GM23338 (cell line): ENCODE measurements at regions not wholly inside any gene's neighbourhood (a gene's known extent, or its start where the extent isn't known, plus 50 kb on each side); places are given as distances from the start of the nearest gene placed in this dataset.

Experiments
- ATAC-seq: fragments of 200-7000 bp; cut with Tn5 transposase; 3 replicates; pipeline ENCODE4 v1.9.1; 2020
- DNase-seq: peaks from one replicate; pipeline ENCODE4 v3.0.0-alpha.2; 2015; ENCODE audit warnings: low spot score
- H2AFZ ChIP-seq: fragments of 200-600 bp; sonication (generic); 2 replicates; pipeline ENCODE4 v1.8.0; 2016; ENCODE audit warnings: antibody characterized with exemption, mild to moderate bottlenecking, moderate library complexity
- H3F3A ChIP-seq: fragments of 200-600 bp; sonication (generic); replicated peaks from 2 replicates; pipeline ENCODE4 v1.8.0; 2017; ENCODE audit warnings: antibody characterized with exemption, mixed run types, low read depth
- H3K27ac ChIP-seq: fragments of 200-600 bp; sonication (generic); 2 replicates; pipeline ENCODE4 v1.6.1; 2016; ENCODE audit warnings: low read depth
- H3K27me3 ChIP-seq: fragments of 200-600 bp; sonication (generic); 2 replicates; pipeline ENCODE4 v1.8.0; 2016; ENCODE audit warnings: mild to moderate bottlenecking, mixed run types, moderate library complexity; ENCODE audit not compliant: insufficient read depth
- H3K36me3 ChIP-seq: fragments of 200-600 bp; sonication (generic); 2 replicates; pipeline ENCODE4 v1.8.0; 2016; ENCODE audit warnings: mild to moderate bottlenecking; ENCODE audit not compliant: insufficient read depth
- H3K4me1 ChIP-seq: fragments of 200-600 bp; sonication (generic); 2 replicates; pipeline ENCODE4 v1.8.0; 2016; ENCODE audit warnings: mild to moderate bottlenecking, moderate library complexity; ENCODE audit not compliant: insufficient read depth
- H3K4me2 ChIP-seq: fragments of 200-600 bp; sonication (generic); 2 replicates; pipeline ENCODE4 v1.7.1; 2017; ENCODE audit warnings: mixed run types
- H3K4me3 ChIP-seq: fragments of 200-600 bp; sonication (generic); 2 replicates; pipeline ENCODE4 v1.6.1; 2016; ENCODE audit warnings: mixed run types
- H3K79me2 ChIP-seq: fragments of 200-600 bp; sonication (generic); replicated peaks from 2 replicates; pipeline ENCODE4 v1.8.0; 2017; ENCODE audit warnings: mild to moderate bottlenecking; ENCODE audit not compliant: insufficient read depth
- H3K9me2 ChIP-seq: fragments of 200-600 bp; sonication (generic); 2 replicates; pipeline ENCODE4 v1.8.0; 2017; ENCODE audit not compliant: insufficient read depth
- H4K20me1 ChIP-seq: fragments of 200-600 bp; sonication (generic); replicated peaks from 2 replicates; pipeline ENCODE4 v1.8.0; 2017; ENCODE audit warnings: mild to moderate bottlenecking; ENCODE audit not compliant: insufficient read depth
- H3K27ac Mint-ChIP-seq: 2 replicates; pipeline ENCODE4 v1.8.0; 2020; ENCODE audit warnings: inconsistent platforms, mild to moderate bottlenecking, moderate library complexity, mixed read lengths
- H3K27me3 Mint-ChIP-seq: 3 replicates; pipeline ENCODE4 v1.8.0; 2022; ENCODE audit warnings: low read depth, mild to moderate bottlenecking, moderate library complexity, mixed read lengths, inconsistent platforms; ENCODE audit not compliant: insufficient read depth, poor library complexity
- H3K36me3 Mint-ChIP-seq: 3 replicates; pipeline ENCODE4 v1.8.0; 2021; ENCODE audit warnings: low read depth, mild to moderate bottlenecking, inconsistent platforms, moderate library complexity, mixed read lengths
- H3K4me1 Mint-ChIP-seq: 3 replicates; pipeline ENCODE4 v1.8.0; 2020; ENCODE audit warnings: mild to moderate bottlenecking, inconsistent platforms, mixed read lengths
- H3K4me3 Mint-ChIP-seq: 3 replicates; pipeline ENCODE4 v1.8.0; 2021; ENCODE audit warnings: moderate library complexity, mild to moderate bottlenecking, inconsistent platforms, mixed read lengths
- H3K9me3 Mint-ChIP-seq: 3 replicates; pipeline ENCODE4 v1.8.0; 2020; ENCODE audit warnings: moderate library complexity, mild to moderate bottlenecking, inconsistent platforms, mixed read lengths
- CREB1 ChIP-seq: fragments of 250-450 bp; sonication (Bioruptor Pico); IDR thresholded peaks from 2 replicates; pipeline ENCODE4 v1.5.0; 2020; ENCODE audit warnings: low read depth, mild to moderate bottlenecking, moderate library complexity
- EZH2 ChIP-seq: fragments of 200-600 bp; sonication (generic); IDR thresholded peaks from one replicate; pipeline ENCODE4 v1.8.0; 2017; ENCODE audit warnings: antibody characterized with exemption, mild to moderate bottlenecking, low read depth; ENCODE audit not compliant: unreplicated experiment
- EZH2phosphoT487 ChIP-seq: fragments of 200-600 bp; sonication (generic); IDR thresholded peaks from one replicate; pipeline ENCODE4 v1.8.1; 2018; ENCODE audit warnings: antibody characterized with exemption; ENCODE audit not compliant: unreplicated experiment
- JUNB ChIP-seq: IDR thresholded peaks from one replicate; pipeline ENCODE4 v1.6.1; 2016; ENCODE audit warnings: antibody characterized with exemption; ENCODE audit not compliant: unreplicated experiment
- NANOG ChIP-seq: IDR thresholded peaks from 2 replicates; pipeline ENCODE4 v1.6.1; 2016; ENCODE audit warnings: antibody characterized with exemption, borderline replicate concordance
- POLR2AphosphoS5 ChIP-seq: IDR thresholded peaks from 2 replicates; pipeline ENCODE4 v1.6.1; 2016; ENCODE audit warnings: antibody characterized with exemption, low read depth
- STAT1 ChIP-seq: IDR thresholded peaks from one replicate; pipeline ENCODE4 v1.6.1; 2016; ENCODE audit warnings: antibody characterized with exemption; ENCODE audit not compliant: unreplicated experiment
- ZNF114 ChIP-seq: fragments of 250-450 bp; sonication (Bioruptor Pico); IDR thresholded peaks from 2 replicates; pipeline ENCODE4 v1.5.0; 2020; ENCODE audit warnings: mild to moderate bottlenecking, moderate library complexity
- ZNF331 ChIP-seq: fragments of 250-450 bp; sonication (Bioruptor Pico); IDR thresholded peaks from 2 replicates; pipeline ENCODE4 v1.5.0; 2020; ENCODE audit warnings: low read depth, mild to moderate bottlenecking, moderate library complexity
- TF ChIP-seq, protein P1 (sequence below): IDR thresholded peaks from one replicate; pipeline ENCODE4 v1.6.1; 2018; ENCODE audit warnings: antibody characterized with exemption; ENCODE audit not compliant: unreplicated experiment
- TF ChIP-seq, protein P2 (sequence below), 2 experiments: fragments of 200-600 bp in 1 of 2; sonication (generic) in 1 of 2; conservative IDR thresholded peaks; 2 replicates each; pipeline versions ENCODE4 v1.5.1 to v1.6.1; 2016 to 2017; ENCODE audit warnings: antibody characterized with exemption in 2 of 2, low read depth in 2 of 2, mild to moderate bottlenecking in 2 of 2, moderate library complexity in 1 of 2
- TF ChIP-seq, protein P3 (sequence below): IDR thresholded peaks from 2 replicates; pipeline ENCODE4 v1.6.1; 2016; ENCODE audit warnings: antibody characterized with exemption

DNA sequence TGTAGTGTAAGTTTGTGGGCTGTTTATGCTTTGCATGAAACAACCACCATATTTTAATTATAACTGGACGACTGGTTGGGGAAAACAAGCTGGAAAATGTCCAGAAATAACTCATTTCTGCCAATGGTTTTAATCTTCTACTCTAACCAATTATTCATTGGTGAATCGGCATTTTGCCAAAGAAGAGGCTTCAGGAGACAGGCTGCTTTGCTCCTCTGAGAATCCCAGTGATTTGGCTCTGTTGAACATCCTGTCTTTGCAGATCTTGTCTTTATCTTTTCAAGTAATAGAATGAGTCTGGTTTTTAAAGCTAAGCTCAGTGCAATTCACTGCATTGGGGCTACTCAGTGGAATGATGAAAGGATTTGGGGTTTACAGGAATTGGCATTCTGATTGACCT lies 109.6 kb downstream of the APOB start (continued):
- TF ChIP-seq, protein P1, sequence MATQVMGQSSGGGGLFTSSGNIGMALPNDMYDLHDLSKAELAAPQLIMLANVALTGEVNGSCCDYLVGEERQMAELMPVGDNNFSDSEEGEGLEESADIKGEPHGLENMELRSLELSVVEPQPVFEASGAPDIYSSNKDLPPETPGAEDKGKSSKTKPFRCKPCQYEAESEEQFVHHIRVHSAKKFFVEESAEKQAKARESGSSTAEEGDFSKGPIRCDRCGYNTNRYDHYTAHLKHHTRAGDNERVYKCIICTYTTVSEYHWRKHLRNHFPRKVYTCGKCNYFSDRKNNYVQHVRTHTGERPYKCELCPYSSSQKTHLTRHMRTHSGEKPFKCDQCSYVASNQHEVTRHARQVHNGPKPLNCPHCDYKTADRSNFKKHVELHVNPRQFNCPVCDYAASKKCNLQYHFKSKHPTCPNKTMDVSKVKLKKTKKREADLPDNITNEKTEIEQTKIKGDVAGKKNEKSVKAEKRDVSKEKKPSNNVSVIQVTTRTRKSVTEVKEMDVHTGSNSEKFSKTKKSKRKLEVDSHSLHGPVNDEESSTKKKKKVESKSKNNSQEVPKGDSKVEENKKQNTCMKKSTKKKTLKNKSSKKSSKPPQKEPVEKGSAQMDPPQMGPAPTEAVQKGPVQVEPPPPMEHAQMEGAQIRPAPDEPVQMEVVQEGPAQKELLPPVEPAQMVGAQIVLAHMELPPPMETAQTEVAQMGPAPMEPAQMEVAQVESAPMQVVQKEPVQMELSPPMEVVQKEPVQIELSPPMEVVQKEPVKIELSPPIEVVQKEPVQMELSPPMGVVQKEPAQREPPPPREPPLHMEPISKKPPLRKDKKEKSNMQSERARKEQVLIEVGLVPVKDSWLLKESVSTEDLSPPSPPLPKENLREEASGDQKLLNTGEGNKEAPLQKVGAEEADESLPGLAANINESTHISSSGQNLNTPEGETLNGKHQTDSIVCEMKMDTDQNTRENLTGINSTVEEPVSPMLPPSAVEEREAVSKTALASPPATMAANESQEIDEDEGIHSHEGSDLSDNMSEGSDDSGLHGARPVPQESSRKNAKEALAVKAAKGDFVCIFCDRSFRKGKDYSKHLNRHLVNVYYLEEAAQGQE = no peak
- no peak for TF ChIP-seq EZH2
- no peak for TF ChIP-seq POLR2AphosphoS5
- TF ChIP-seq CREB1 = no peak
- TF ChIP-seq JUNB = no peak
- no peak for TF ChIP-seq ZNF114
- TF ChIP-seq ZNF331 (CRISPR knock-in tag) = no peak
- no peak for TF ChIP-seq STAT1
- TF ChIP-seq, protein P2, sequence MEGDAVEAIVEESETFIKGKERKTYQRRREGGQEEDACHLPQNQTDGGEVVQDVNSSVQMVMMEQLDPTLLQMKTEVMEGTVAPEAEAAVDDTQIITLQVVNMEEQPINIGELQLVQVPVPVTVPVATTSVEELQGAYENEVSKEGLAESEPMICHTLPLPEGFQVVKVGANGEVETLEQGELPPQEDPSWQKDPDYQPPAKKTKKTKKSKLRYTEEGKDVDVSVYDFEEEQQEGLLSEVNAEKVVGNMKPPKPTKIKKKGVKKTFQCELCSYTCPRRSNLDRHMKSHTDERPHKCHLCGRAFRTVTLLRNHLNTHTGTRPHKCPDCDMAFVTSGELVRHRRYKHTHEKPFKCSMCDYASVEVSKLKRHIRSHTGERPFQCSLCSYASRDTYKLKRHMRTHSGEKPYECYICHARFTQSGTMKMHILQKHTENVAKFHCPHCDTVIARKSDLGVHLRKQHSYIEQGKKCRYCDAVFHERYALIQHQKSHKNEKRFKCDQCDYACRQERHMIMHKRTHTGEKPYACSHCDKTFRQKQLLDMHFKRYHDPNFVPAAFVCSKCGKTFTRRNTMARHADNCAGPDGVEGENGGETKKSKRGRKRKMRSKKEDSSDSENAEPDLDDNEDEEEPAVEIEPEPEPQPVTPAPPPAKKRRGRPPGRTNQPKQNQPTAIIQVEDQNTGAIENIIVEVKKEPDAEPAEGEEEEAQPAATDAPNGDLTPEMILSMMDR (conservative IDR thresholded peaks at IDR 0.05; ENCODE audit: low read depth in 2 of 2) = no peak
- TF ChIP-seq EZH2phosphoT487 = no peak

GRCh38 chr2:20933714-20934113 lies 110.2 kb downstream of the APOB start:
- no peaks in the 10 kb centered on the region for H3K27me3 ChIP-seq
- no peak overlapping the region for H2AFZ ChIP-seq
- Mint-ChIP-seq H3K9me3 (peaks cover 16% of the 10 kb centered on the region), H3K36me3 (peaks cover 7% of the 10 kb centered on the region; the same call in 1 of the 3 replicates), H3K27me3 (no peaks in the 10 kb centered on the region), H3K4me1 (no peaks in the 10 kb centered on the region; the same call in 2 of the 3 replicates), H3K27ac (no peak overlapping the region), H3K4me3 (no peak overlapping the region)
- H4K20me1 ChIP-seq = no peaks in the 10 kb centered on the region
- no peak overlapping the region for H3K4me3 ChIP-seq
- no peaks in the 10 kb centered on the region for H3F3A ChIP-seq
- H3K4me2 ChIP-seq = no peak overlapping the region
- DNase-seq (no peak), ATAC-seq (no peak)
- no peaks in the 10 kb centered on the region for H3K36me3 ChIP-seq
- no peak overlapping the region for H3K27ac ChIP-seq
- no peaks in the 10 kb centered on the region for H3K4me1 ChIP-seq
- no peaks in the 10 kb centered on the region for H3K79me2 ChIP-seq
- no peaks in the 10 kb centered on the region for H3K9me2 ChIP-seq
- TF ChIP-seq STAT1 = no peak
- TF ChIP-seq, protein P3, sequence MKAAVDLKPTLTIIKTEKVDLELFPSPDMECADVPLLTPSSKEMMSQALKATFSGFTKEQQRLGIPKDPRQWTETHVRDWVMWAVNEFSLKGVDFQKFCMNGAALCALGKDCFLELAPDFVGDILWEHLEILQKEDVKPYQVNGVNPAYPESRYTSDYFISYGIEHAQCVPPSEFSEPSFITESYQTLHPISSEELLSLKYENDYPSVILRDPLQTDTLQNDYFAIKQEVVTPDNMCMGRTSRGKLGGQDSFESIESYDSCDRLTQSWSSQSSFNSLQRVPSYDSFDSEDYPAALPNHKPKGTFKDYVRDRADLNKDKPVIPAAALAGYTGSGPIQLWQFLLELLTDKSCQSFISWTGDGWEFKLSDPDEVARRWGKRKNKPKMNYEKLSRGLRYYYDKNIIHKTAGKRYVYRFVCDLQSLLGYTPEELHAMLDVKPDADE = no peak
- TF ChIP-seq, protein P1 = no peak
- TF ChIP-seq, protein P2 (conservative IDR thresholded peaks at IDR 0.05; ENCODE audit: low read depth in 2 of 2) = no peak
- TF ChIP-seq NANOG = no peak
- TF ChIP-seq JUNB = no peak
- TF ChIP-seq ZNF331 (CRISPR knock-in tag) = no peak
